PFSK-1 (cell line): ENCODE measurements at regions not wholly inside any gene's neighbourhood (a gene's known extent, or its start where the extent isn't known, plus 50 kb on each side); places are given as distances from the start of the nearest gene placed in this dataset.

Experiments
- FOXP2 ChIP-seq: optimal IDR thresholded peaks from 2 replicates; pipeline ENCODE3; 2011; ENCODE audit warnings: borderline replicate concordance, control low read depth, inconsistent platforms; ENCODE audit not compliant: insufficient read depth; ENCODE audit errors: extremely low read length, extremely low read depth
- POLR2AphosphoS5 ChIP-seq: IDR thresholded peaks from 2 replicates; pipeline ENCODE4 v1.6.1; 2012; ENCODE audit warnings: low read depth, mild to moderate bottlenecking, control low read depth, low read length, moderate library complexity
- SIN3A ChIP-seq: IDR thresholded peaks from 2 replicates; pipeline ENCODE4 v1.6.1; 2012; ENCODE audit warnings: mild to moderate bottlenecking, low read length, moderate library complexity, borderline replicate concordance; ENCODE audit not compliant: insufficient read depth
- TAF1 ChIP-seq: IDR thresholded peaks from 2 replicates; pipeline ENCODE4 v1.6.1; 2012; ENCODE audit warnings: low read length, control low read depth, borderline replicate concordance; ENCODE audit not compliant: insufficient read depth
- TF ChIP-seq, protein P1 (sequence below), 2 experiments: IDR thresholded peaks; 2 replicates each; pipeline versions ENCODE4 v1.6.1 to v1.8.0; 2011 to 2012; ENCODE audit warnings: low read depth in 2 of 2, low read length in 2 of 2, control low read depth in 1 of 2, inconsistent platforms in 1 of 2, mild to moderate bottlenecking in 1 of 2, moderate library complexity in 1 of 2; ENCODE audit not compliant: insufficient read depth in 1 of 2

DNA sequence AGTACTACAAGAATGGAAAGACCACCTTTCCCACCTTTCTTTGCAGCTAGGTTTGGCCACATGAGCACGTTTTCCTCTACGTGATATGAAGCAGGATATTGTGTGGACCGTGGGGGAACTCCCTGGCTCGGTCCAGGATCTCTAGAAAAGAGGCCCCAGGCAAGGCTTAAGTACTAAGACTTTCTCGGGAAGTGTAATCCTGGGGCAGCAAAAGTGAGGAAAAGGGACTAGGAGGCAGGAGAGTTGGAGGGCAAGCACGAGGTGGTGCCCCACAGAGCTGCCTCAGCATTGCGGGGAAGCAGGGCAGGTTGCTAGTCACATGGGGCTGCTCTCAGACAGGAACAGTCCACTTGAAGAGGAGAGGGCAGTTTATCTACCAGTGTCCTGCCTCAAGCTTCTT, 235.1 kb downstream of the GADD45G start:
- TF ChIP-seq, protein P1, sequence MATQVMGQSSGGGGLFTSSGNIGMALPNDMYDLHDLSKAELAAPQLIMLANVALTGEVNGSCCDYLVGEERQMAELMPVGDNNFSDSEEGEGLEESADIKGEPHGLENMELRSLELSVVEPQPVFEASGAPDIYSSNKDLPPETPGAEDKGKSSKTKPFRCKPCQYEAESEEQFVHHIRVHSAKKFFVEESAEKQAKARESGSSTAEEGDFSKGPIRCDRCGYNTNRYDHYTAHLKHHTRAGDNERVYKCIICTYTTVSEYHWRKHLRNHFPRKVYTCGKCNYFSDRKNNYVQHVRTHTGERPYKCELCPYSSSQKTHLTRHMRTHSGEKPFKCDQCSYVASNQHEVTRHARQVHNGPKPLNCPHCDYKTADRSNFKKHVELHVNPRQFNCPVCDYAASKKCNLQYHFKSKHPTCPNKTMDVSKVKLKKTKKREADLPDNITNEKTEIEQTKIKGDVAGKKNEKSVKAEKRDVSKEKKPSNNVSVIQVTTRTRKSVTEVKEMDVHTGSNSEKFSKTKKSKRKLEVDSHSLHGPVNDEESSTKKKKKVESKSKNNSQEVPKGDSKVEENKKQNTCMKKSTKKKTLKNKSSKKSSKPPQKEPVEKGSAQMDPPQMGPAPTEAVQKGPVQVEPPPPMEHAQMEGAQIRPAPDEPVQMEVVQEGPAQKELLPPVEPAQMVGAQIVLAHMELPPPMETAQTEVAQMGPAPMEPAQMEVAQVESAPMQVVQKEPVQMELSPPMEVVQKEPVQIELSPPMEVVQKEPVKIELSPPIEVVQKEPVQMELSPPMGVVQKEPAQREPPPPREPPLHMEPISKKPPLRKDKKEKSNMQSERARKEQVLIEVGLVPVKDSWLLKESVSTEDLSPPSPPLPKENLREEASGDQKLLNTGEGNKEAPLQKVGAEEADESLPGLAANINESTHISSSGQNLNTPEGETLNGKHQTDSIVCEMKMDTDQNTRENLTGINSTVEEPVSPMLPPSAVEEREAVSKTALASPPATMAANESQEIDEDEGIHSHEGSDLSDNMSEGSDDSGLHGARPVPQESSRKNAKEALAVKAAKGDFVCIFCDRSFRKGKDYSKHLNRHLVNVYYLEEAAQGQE (IDR thresholded peaks at IDR 0.05; ENCODE audit: insufficient read depth in 1 of 2, low read depth in 2 of 2, low read length in 2 of 2), result no peak
- TF ChIP-seq POLR2AphosphoS5 (no peak), TAF1 (no peak), SIN3A (no peak), FOXP2 (no peak)
